Daoy (cell line): ENCODE measurements at regions not wholly inside any gene's neighbourhood (a gene's known extent, or its start where the extent isn't known, plus 50 kb on each side); places are given as distances from the start of the nearest gene placed in this dataset.

Experiments used
- DNase-seq: peaks from one replicate; pipeline ENCODE4 v3.0.0-alpha.2; 2015; ENCODE audit warnings: low read depth

- DNase-seq, result no peak
These were observed 73.3 kb downstream of the TASL start for GRCh38 chrX:30504309-30504708.

- DNase-seq, result no peak
These were observed 82.1 kb downstream of the TASL start for GRCh38 chrX:30495468-30495867.

GRCh38 chrX:30493348-30493747 lies 84.2 kb downstream of the TASL start:
- DNase-seq, result no peak

GRCh38 chrX:30489323-30489722 lies 88.2 kb downstream of the TASL start:
- DNase-seq, result peak; percentile 5

GRCh38 chrX:30488092-30488491 lies 89.5 kb downstream of the TASL start:
- no peak for DNase-seq

GRCh38 chrX:30483996-30484395 lies 93.6 kb downstream of the TASL start:
- DNase-seq, result no peak

GRCh38 chrX:30468471-30468870 lies 109.1 kb downstream of the TASL start:
- DNase-seq, result no peak
